ENCODE measurements at regions not wholly inside any gene's neighbourhood (a gene's known extent, or its start where the extent isn't known, plus 50 kb on each side); places are given as distances from the start of the nearest gene placed in this dataset.

DNA sequence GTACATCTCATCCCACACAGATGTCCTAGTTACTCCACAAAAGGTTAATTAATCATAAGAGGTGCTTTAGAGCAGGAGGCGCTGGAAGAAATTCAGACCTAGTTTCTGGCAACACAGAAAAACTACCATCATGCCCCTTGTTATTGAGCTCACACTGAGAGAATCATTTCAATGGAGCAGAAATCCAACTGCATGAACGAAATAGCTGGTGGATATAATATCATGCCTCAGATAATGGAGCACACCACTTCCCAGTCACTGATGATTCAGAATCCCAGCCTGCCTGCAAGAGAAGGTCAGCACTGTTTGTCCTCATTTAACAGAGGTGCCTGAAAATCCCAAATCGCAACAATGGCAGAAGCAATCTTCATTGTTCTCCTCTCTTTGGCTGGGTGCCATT is 125.8 kb upstream of the CREB1 start:
- TF ChIP-seq POLR2A (IDR thresholded peaks at IDR 0.05; ENCODE audit: low read depth, low read length) (no peak), BHLHE40 (IDR thresholded peaks at IDR 0.05; ENCODE audit: low read depth, low read length) (no peak), CTCF (conservative IDR thresholded peaks at IDR 0.05; ENCODE audit: low read depth, low read length) (no peak), CEBPB (IDR thresholded peaks at IDR 0.05; ENCODE audit: low read depth, low read length) (no peak), RFX5 (IDR thresholded peaks at IDR 0.05; ENCODE audit: low read depth, low read length) (no peak), MXI1 (IDR thresholded peaks at IDR 0.05; ENCODE audit: borderline replicate concordance, low read depth, low read length) (no peak)

Data from IMR-90 (cell line).